C4-2B (cell line): ENCODE measurements at regions not wholly inside any gene's neighbourhood (a gene's known extent, or its start where the extent isn't known, plus 50 kb on each side); places are given as distances from the start of the nearest gene placed in this dataset.

Experiments used
- CTCF ChIP-seq: fragments of 450-650 bp; conservative IDR thresholded peaks from 2 replicates; pipeline ENCODE4 v1.5.1; 2017; ENCODE audit warnings: mild to moderate bottlenecking
- ZFX ChIP-seq: fragments of 450-650 bp; IDR thresholded peaks from 2 replicates; pipeline ENCODE4 v1.6.1; 2017

GRCh38 chr6:28747631-28748157 is 176.1 kb downstream of the TRIM27 start:
- no peak for TF ChIP-seq CTCF
- no peak for TF ChIP-seq ZFX
